Ovary (tissue), 7 donors: ENCODE measurements at regions not wholly inside any gene's neighbourhood (a gene's known extent, or its start where the extent isn't known, plus 50 kb on each side); places are given as distances from the start of the nearest gene placed in this dataset.

ENCODE experiments used
- DNase-seq, 5 donors: peaks; one replicate each; pipeline ENCODE4 v3.0.0-alpha.2; 2019 to 2020
- H3K27ac ChIP-seq, 2 donors: fragments of 200-600 bp; one replicate each; pipeline versions ENCODE4 v1.5.1 to v1.8.0; 2019 to 2022
- H3K27me3 ChIP-seq: fragments of 200-600 bp; one replicate; pipeline ENCODE4 v1.8.0; 2022
- H3K36me3 ChIP-seq: fragments of 200-600 bp; sonication (generic); one replicate; pipeline ENCODE4 v1.5.1; 2019
- H3K4me1 ChIP-seq: one replicate; pipeline ENCODE4 v1.8.1; 2013; ENCODE audit warnings: mild to moderate bottlenecking, moderate library complexity; ENCODE audit not compliant: insufficient read depth
- H3K4me3 ChIP-seq: fragments of 200-600 bp; sonication (generic); one replicate; pipeline ENCODE4 v1.5.1; 2017
- H3K9me3 ChIP-seq, 2 donors: fragments of 200-600 bp in 1 of 2; sonication (generic) in 1 of 2; one replicate each; pipeline versions ENCODE4 v1.5.1 to v1.8.1; 2013 to 2019; ENCODE audit warnings: mild to moderate bottlenecking in 1 of 2, moderate library complexity in 1 of 2
- EP300 ChIP-seq: sonication (generic); formaldehyde crosslinking; IDR thresholded peaks from one replicate; pipeline ENCODE4 v1.6.1; 2017; ENCODE audit warnings: antibody characterized with exemption
- POLR2A ChIP-seq: fragments of 450-650 bp; IDR thresholded peaks from one replicate; pipeline ENCODE4 v1.6.1; 2017; ENCODE audit warnings: antibody characterized with exemption, mild to moderate bottlenecking, moderate library complexity
- WGBS, 3 donors: extraction: QIAGEN DNeasy Blood & Tissue Kit in 1 of 3; methylation state at CpG; one replicate each; pipeline versions ENCODE4 v1.1.5 to v1.1.7; 2013 to 2017; 5-methylcytosine and 5-hydroxymethylcytosine counted together
- intact Hi-C, 4 donors: fragments of 100-400 bp; cut with DNase I; formaldehyde crosslinking; loops; one replicate each; pipeline versions ENCODE4 v1.11.0 to v1.15.1; 2022 to 2023
- TF ChIP-seq, protein P1 (sequence below), 3 donors: fragments of 450-650 bp in 2 of 3; fragments of 200-600 bp in 1 of 3; IDR thresholded peaks; one replicate each; pipeline versions ENCODE4 v1.5.1 to v1.8.0; 2016 to 2022; ENCODE audit warnings: antibody characterized with exemption in 3 of 3, mild to moderate bottlenecking in 1 of 3
- donor health status: DM: no; HTN: no; CAD: no; lungs with moderate emphysema.
- donor health status: DM: no; HTN: no; CAD: no.
- donor health status: Bipolar disorder and iron deficiency.
- donor health status: DM: no; HTN: no; CAD: no.
- donor health status: DM: yes; HTN: yes; CAD: no.

DNA sequence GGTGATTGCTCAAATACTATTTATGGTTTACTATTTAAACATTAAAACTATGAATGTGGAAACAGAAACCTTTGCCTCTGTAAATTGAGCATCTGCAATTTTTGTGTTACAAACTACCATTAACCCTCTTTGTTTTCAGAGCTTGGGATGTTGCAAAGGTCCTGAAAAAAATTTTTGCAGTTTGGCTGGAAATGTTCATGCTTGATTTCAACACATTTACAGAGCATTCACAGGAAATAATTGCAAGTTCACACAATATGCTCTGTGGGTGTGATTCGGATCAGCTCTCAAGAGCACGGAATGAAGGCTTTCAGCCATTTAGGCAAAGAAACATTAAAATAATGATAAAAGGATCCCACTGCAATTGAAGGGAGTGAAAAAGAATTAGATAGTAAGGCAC, 232.9 kb downstream of the ATP23 start:
- DNase-seq, result no peak
- no peaks in the 10 kb centered on the region for H3K36me3 ChIP-seq
- WGBS, 3 donors, result 24 to 34% (median 25%) methylated on average over 2 of the region's 2 CpGs
- H3K4me3 ChIP-seq, result no peak overlapping the region
- H3K27me3 ChIP-seq, result no peaks in the 10 kb centered on the region
- no peak overlapping the region for H3K27ac ChIP-seq
- intact Hi-C loops, result no loop called here
- peaks cover 1% of the 10 kb centered on the region for H3K4me1 ChIP-seq
- no peaks in the 10 kb centered on the region for H3K9me3 ChIP-seq
- TF ChIP-seq POLR2A (no peak), EP300 (no peak)
- TF ChIP-seq, protein P1, sequence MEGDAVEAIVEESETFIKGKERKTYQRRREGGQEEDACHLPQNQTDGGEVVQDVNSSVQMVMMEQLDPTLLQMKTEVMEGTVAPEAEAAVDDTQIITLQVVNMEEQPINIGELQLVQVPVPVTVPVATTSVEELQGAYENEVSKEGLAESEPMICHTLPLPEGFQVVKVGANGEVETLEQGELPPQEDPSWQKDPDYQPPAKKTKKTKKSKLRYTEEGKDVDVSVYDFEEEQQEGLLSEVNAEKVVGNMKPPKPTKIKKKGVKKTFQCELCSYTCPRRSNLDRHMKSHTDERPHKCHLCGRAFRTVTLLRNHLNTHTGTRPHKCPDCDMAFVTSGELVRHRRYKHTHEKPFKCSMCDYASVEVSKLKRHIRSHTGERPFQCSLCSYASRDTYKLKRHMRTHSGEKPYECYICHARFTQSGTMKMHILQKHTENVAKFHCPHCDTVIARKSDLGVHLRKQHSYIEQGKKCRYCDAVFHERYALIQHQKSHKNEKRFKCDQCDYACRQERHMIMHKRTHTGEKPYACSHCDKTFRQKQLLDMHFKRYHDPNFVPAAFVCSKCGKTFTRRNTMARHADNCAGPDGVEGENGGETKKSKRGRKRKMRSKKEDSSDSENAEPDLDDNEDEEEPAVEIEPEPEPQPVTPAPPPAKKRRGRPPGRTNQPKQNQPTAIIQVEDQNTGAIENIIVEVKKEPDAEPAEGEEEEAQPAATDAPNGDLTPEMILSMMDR (IDR thresholded peaks at IDR 0.05), result no peak

DNA sequence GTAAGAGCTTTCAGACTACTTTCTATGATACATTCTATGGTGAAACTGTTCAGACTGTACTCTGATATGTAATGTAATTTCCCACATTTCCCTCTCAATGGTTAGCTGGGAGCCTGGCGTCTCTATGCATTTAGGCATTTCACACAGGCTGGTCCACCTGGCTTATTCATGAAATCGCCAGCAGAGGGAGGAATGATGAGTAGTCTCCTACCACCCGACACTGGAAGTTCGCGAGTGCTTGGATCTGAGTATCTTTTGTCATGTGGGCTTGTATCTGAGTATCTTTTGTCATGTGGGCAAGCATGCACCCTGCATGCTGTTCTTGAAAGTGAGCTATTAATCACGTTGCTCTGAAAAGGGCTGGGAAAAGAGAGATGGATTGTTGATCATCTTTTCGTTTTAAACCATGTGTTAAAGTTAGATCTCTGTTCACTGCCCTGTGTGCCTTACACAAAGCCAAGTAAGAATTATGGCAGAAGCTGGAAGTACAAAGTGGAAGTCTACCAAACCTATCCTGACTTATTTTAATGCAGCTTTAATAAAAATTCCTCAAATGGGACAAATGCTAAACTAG, 235.0 kb downstream of the ATP23 start:
- 68 to 76% (median 70%) methylated on average over 7 of the region's 7 CpGs for WGBS, 3 donors
- TF ChIP-seq POLR2A (no peak), EP300 (no peak)
- TF ChIP-seq, protein P1 (IDR thresholded peaks at IDR 0.05), result no peak
- Histone ChIP-seq H3K9me3 (no peaks in the 10 kb centered on the region), H3K4me3 (no peak overlapping the region), H3K4me1 (peaks cover 1% of the 10 kb centered on the region), H3K36me3 (no peaks in the 10 kb centered on the region), H3K27me3 (no peaks in the 10 kb centered on the region), H3K27ac (no peak overlapping the region)
- intact Hi-C loops, result no loop called here
- no peak for DNase-seq

DNA sequence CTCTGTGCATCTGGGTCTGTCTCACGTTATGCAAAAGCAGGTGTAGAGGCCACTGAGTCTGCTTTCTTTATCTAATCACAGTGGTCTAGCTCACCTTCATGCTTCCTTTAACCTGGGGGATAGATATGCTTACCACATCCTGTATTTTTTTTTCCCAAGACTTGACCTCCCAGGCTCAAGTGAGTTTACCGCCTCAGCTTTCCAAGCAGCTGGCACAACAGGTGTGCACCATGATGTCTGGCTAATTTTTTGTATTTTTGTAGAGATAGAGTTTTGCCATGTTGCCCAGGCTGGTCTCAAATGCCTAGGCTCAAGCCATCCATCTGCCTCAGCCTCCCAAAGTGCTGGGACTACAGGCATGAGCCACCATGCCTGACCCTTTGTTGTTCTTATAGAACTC, 236.0 kb downstream of the ATP23 start:
- no peaks in the 10 kb centered on the region for H3K27me3 ChIP-seq
- no peak for DNase-seq
- TF ChIP-seq EP300 (no peak), POLR2A (no peak)
- TF ChIP-seq, protein P1 (IDR thresholded peaks at IDR 0.05), result no peak
- no peak overlapping the region for H3K27ac ChIP-seq
- 75 to 95% (median 87%) methylated on average over 2 of the region's 2 CpGs for WGBS, 3 donors
- no peaks in the 10 kb centered on the region for H3K9me3 ChIP-seq
- peaks cover 1% of the 10 kb centered on the region for H3K4me1 ChIP-seq
- no peaks in the 10 kb centered on the region for H3K36me3 ChIP-seq
- no peak overlapping the region for H3K4me3 ChIP-seq
- intact Hi-C loops, result no loop called here

DNA sequence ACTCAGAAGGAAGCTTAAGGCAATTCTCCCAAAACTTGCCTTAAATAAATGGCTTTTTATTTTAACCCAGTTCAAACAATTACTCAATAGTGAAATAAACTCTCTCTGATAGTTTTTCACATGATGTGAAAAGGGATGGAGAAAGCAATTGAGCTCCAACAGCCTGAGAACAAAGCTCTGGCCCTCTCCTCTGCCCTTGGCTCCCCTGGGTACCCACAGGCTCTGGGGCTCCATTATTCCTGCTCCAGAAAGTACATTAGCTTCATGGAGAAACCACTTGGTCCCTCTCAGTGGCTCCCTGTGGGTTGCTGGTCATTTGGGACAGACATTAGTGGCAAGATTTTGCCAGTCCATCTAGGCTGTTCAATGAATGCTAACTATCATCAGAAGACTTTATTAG, 242.8 kb downstream of the ATP23 start:
- no peak overlapping the region for H3K27ac ChIP-seq
- intact Hi-C loops, result no loop called here

More for the DNA sequence above, 242.8 kb downstream of the ATP23 start:
- H3K9me3 ChIP-seq, result no peaks in the 10 kb centered on the region
- no peak overlapping the region for H3K4me3 ChIP-seq
- no peaks in the 10 kb centered on the region for H3K27me3 ChIP-seq
- H3K4me1 ChIP-seq, result no peaks in the 10 kb centered on the region
- no peak for DNase-seq
- TF ChIP-seq EP300 (no peak), POLR2A (no peak)
- TF ChIP-seq, protein P1 (IDR thresholded peaks at IDR 0.05), result no peak
- H3K36me3 ChIP-seq, result no peaks in the 10 kb centered on the region
